ENCODE measurements at regions not wholly inside any gene's neighbourhood (a gene's known extent, or its start where the extent isn't known, plus 50 kb on each side); places are given as distances from the start of the nearest gene placed in this dataset.
"Not testable (repeated sequence)": the region's sequence is repeated elsewhere in the genome, so short reads cannot be mapped to it uniquely, and the experiment has no call there.

DNA sequence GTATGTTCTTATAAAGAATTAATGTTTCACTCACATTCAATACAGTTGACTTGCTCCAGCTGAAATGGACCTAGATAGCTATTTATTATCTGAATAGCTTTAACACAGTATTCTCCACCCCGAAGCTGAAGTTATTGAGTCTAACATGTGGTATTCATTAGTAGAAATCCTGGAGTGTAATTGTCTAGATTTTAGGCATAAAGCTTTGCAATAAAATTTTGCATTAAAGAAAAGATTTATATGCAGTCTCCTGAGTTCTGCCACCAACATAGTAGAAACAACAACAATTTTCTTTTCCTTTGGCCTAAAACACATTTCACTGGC is 90.2 kb upstream of the DCLK2 start:
- no peak for DNase-seq

DNA sequence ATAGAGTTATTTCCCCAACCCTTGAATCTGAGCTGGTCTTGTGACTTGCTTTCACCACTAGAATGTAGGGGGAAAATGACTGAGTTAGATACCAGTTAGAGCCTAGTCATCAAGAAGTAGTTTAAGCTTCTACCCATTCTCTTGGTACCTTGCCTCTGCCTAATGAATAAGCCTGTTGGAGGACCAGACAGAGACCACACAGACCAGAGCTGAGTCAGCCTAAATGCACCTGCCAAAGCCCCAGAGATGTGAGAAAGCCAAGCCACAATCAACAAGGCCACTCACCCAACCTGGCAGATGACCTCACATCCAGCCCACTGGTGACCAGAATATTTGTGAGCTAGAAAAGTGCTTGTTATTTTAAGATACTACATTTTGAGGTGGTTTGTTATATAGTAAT is 85.2 kb upstream of the DCLK2 start:
- no peak for DNase-seq

DNA sequence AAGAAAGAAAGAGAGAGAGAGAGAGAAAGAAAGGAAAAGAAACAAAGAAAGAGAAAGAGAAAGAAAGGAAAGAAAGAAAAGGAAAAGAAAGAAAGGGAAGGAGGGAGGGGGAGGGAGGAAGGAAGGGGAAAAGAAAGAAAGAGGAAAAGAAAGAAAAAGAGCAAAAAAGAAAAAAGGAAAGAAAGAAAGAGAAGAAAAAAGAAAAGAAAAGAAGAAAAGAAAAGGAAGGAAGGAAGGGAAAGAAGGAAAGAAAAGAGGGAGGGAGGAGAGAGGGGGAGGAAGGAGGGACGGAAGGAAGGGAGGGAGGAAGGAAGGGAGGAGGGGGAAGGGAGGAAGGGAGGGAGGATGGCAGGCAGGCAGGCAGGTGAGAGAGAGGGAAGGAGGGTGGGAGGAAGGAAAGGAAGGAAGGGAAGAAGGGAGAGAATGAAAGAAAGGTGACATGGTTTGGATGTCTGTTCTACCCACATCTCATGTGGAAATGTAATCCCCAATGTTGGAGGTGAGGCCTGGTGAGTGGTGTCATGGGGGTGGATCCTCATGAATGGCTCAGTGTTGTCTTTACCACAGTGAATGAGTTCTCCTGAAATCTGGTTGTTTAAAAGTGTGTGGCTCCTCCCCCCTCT is 83.0 kb upstream of the DCLK2 start:
- DNase-seq = no peak

DNA sequence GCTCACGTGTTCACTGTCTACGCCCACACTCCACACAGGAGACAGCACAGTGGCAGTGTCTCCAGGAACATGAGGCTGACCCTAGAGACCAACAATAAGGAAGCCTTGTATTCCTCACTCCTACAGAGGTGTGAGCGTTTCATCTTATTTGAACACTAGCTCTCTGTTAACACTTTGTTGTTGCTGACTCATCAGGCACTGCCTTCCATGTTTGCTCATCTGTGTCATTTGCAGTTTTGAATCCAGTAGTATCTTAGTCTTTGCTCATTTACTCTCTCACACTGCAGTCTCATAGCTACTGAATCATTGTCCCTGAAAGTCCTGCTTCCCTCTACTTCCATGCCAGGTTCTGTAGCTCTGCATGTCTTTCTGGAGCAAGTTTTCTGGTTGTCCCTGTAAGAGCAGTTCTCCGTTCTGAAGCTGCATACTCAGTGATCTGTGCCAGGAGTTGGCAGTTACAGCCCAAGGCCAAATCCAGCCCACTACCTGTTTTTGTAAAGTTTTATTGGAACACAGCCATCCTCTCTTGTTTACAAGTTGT is 80.3 kb upstream of the DCLK2 start:
- DNase-seq = no peak

DNA sequence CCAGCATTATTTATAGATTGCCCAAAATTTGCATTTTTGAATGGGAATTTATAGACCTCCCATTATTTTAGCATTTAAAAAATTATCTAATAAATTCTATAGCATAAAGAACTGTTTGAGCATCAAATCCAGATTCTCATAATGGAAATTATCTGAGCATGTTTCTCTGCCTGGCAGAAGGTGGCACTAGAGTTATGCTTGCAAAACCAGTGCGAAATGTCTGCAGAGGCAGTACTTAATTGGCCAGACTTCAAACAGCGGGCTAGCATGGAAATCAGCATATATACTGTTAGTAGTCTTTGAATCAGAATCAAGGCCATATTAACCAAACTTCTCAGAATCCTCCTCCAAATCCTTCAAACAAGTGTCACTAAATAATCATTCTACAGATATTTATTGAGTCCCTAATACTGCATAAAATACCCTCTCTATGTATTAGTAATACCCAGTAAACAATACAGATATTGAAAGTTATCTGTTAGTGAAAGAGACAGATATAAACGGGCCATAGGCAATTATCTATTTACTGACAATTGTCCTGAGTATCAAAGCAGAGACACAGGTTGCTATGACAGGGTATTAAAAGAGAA is 78.7 kb upstream of the DCLK2 start:
- DNase-seq = peak; percentile 16

DNA sequence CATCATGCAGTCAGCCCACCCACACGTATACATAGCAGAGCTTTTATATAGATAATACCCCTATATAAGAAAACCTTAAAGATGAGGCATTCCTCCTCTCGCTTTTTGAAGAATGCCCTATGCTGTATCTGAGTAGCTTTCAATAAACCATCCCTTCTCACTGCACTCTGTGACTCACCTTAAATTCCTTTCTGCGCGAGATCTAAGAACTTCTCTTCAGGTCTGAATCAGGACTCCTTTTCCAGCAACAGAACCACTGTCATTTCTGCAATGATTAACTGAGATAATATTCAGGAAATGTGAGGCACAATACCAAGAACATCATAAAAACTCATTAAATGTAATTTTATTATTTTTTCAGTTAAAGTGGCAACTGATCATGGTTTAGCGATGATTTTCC is 76.4 kb upstream of the DCLK2 start:
- no peak for DNase-seq

DNA sequence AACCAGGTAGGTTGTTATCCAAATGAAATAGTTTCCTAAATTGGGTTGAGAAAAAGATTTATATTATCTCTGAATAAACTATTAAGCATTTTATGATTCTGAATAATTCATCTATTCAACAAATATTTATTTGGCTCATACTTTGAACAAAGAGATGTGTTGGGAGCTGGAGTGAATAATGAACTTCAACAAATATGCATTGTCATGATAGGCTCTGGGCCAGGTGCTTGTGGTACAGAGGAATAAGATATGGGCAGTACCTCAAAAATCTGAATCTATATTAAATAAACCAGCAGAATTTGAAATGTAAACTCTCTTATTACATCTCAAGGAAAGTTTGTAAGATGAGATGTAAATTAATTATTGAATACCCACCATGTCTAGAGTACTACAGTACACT is 75.7 kb upstream of the DCLK2 start:
- no peak for DNase-seq

DNA sequence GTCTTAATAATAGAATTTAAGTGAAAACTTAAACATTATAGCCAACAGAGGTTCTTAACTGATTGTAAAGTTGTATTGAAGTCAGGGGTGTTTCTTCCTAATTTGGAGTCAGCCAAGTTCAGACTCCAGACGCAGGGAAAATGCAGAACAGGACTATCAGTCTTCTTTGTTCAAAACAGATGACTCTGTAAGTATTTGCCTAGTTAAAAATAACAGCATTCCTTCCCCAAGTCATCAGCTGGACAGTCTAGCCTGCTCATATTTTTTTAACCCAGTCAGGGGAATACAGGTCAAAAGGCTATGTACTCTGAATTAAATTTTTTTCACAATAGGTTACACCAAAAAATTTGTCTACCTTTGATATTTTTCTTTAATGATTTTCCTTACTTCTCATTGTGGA is 73.8 kb upstream of the DCLK2 start:
- no peak for DNase-seq

DNA sequence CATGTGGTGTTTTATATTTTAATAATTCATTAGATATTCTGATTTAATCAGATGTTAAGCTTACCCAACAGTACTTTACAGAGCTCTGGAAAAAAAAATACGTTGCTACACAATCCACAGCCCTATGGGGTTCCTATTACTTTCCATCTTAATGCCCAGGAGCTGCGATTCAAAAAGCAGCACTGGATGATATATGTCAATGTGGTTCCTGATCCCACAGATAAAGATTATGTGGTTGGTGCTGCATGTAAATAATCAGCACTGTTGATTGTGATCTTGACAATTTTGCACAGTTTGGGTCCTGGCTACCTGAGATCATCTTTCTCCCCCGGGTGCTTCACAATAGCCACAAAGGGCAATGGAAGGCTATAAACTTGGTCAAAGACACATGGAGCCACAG is 72.7 kb upstream of the DCLK2 start:
- DNase-seq = no peak

DNA sequence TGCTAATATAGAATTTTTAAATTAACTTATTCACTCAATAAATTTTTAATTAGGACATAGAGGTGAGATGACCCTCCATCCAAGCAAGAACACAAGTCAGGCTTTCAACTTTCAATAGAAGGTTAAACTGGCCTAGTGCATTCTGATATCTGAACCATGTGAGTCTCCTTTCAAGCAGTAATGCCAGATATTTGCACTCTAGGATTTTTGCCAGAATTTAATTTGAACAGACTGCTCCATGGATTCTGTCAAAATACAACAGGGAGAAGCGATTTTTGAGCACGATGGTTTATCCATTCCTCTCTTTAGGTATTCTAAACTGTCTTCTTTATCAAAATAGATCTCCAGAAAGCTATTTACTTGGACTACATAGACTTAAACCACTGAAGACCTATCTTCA is 72.0 kb upstream of the DCLK2 start:
- DNase-seq = no peak

DNA sequence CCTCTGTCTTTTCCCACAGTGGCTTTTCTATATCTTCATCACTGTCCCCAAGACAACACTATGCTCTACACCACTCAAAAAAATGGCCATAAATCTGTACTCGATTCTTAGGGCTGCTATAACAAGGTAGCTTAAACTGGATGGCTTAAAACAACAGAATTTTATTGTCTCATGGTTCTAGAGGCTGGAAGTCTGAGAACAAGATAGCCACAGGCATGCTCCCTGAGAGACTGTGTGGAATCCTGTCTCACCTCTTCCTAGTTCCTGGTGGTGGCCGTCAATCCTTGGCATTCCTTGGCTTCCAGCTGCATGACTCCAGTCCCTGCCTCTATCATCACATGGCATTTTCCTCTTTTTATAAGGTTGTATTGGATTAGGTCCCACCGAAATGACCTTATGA is 70.7 kb upstream of the DCLK2 start:
- no peak for DNase-seq

DNA sequence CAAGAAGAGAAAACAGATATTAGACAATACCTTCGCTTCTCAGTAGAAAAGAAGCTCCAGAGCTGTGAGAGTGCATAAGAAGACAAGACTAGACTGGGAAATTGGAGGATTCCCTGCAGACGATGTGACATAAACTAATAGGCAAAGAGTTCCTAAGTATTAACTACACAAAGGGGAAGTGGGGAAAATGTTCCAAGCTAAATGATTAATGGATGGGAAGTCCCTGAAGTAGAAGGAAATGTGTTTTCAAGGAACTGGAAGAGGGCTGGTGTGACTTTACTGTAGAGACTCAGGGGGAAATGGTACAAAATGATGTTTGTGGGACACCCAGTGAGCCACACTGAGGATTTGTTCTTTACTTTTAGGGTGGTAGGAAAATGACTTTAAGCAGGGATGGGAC is 69.7 kb upstream of the DCLK2 start:
- DNase-seq = no peak

DNA sequence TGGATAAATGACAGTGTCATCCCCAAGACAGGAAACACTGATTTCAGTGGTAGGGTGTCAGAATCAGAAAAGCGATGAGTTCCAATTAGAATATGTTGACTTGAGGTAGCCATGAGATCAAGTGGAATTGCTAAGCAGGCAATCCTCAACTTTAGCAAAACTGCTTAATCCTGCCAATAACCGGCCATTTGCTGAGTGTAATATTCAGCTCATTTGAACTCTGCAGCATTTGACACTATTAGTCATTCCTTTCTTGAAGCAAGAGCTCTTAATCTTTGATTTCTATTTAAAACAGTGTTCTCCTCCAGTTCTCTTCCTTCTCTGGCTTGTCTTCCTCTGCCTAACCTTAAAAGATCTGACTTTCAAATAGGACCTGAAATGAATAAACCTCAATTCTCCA is 68.7 kb upstream of the DCLK2 start:
- DNase-seq = no peak

DNA sequence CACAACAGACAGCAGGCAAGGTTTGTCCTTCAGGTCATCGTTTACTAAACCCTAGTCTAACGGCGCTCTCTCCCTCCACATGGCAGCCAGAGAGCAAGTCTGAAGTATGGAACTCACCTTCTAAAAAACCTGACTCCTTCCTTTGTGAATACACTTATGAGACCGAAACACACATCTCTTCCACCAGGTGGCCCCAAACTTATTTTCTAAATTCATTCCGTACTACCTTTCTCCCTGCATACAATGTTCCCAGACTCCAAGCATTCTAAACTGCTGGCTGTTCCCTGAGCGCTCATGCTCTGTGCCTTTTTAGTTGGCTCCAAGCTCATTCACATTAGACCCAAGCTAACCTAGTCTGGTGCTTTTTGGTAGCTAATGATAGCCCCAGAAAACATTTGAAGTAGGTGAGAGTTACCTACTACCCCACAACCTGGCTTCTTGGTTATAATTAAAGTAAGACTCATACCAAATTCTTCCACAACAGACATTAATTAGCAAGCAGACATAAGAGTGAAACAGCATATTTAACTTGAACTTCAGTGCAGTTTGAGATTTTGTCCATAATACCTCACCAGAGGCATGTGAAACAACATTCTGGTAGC is 67.6 kb upstream of the DCLK2 start:
- DNase-seq = peak; percentile 14

DNA sequence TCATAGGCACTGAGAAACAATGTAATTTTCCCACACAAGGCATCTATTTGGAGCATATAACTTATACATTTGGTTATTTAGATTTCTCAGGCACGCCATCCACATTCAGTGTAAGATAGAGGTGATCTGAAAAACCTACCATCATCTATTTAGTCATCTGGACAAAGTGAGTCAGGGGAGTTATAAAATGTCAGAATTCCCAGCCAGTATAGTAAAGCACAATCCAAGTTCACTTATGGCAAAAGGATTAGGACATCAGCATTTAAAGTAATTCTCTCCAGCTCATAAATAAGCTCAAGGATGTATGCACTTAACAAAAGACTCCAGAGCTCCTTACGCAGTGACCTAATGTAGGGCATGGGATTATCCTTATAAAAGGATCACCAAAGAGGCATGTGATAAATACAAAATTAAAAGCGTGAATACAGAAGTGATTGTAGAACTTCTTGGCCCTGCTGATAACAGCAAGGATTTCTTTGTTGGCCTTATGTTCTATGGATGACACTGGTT is 65.3 kb upstream of the DCLK2 start:
- DNase-seq = no peak

DNA sequence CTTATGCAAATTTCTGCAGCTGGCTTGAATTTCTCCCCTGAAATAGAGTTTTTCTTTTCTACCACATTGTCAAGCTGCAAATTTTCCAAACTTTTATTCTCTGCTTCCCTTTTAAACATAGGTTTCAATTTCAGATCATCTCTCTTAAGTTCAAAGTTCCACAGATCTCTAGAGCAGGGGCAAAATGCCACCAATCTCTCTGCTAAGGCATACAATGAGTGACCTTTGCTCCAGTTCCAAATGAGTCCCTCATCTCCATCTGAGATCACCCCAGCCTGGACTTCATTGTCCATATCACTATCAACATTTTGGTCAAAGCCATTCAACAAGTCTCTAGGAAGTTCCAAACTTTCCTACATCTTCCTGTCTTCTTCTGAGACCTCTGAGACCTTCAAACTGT is 62.3 kb upstream of the DCLK2 start:
- DNase-seq = not testable (repeated sequence)

DNA sequence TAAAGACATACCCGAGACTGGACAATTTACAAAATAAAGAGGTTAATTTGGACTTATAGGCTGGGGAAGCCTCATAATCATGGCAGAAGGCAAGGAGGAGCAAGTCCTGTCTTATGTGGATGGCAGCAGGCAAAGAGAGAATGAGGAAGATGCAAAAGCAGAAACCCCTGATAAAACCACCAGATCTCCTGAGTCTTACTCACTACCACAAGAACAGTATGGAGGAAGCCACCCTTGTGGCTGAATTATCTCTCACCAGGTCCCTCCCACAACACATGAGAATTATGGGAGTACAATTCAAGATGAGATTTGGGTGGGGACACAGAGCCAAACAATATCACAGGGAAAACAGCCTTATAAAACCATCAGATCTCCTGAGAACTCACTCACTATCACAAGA is 61.6 kb upstream of the DCLK2 start:
- not testable (repeated sequence) for DNase-seq

DNA sequence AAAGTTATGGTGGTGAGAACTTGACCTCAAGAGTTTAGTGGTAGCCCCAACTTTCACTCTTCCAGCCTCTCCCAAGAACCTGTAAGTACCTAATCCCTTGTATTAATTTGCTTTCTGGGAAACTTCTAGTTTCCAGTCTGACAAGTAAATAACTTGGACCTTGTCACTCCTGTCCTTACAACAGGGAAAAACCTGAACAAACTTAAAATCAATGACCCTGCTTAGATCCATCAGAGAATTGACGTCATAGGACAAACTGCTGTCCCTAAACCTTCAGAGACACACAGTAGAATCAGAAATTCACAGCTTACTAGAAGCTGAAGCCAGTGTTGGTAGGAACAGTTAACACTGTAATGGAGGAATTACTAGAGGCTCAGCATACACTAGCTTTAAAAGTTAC is 60.0 kb upstream of the DCLK2 start:
- DNase-seq = no peak

DNA sequence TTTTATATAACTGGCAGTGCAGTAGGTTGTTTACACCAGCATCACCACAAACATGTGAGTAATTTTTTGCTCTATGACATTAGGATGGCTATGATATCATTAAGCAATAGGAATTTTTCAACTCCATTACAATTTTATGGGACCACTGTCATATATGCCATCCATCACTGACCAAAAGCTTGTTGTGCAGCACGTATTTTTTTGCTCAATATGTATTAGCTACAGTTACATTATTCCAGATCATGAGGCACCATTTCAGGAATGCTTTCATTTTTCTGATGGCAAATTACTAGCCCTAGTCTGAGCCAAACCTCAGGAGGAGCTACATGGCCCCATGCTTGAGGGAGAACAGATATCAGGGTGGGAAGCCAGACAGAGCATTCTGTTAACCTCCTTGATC is 56.8 kb upstream of the DCLK2 start:
- DNase-seq = no peak

DNA sequence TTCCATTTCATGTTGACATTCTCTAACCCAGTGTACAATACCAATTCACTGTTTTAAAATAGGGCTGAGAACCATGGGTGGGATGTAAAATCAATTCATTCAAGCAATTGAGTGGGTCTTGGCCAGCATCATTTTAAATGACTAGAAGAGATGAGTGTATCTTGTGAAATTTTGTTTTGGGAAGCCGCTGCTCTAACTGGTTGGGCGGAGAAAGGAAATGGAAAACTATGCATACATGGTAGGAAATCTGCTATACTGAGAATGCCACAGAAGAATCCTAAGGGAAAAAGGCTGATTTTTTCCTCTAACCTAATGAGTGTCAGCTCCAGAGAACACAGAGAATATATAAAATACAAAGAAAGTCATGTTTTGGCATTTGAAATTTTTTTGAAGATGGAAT is 54.8 kb upstream of the DCLK2 start:
- no peak for DNase-seq

DNA sequence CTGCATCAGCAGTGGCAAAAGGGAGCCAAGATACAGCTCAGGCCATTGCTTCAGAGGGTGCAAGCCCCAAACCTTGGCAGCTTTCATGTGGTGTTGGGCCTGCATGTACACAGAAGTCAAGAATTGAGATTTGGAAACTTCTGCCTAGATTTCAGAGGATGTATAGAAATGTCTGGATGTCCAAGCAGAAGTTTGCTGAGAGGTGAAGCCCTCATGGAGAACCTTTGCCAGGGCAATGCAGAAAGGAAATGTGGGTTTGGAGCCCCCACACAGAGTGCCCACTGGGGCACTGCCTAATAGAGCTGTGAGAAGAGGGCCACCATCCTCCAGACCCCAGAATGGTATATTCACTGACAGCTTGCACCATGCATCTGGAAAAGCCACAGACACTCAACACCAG is 51.3 kb upstream of the DCLK2 start:
- not testable (repeated sequence) for DNase-seq

Measured in GDM1 (cell line).